Activated naive CD8-positive, alpha-beta T cell treated with anti-CD3 and anti-CD28 coated beads, Interleukin-2, amount 10 ng/mL, durations not matched to agents 7 days and 5 days (primary cell): ENCODE measurements at regions not wholly inside any gene's neighbourhood (a gene's known extent, or its start where the extent isn't known, plus 50 kb on each side); places are given as distances from the start of the nearest gene placed in this dataset.
"Not testable (repeated sequence)": the region's sequence is repeated elsewhere in the genome, so short reads cannot be mapped to it uniquely, and the experiment has no call there.

Source experiments
- ATAC-seq: fragments of 150-1000 bp; cut with Tn5 transposase; one replicate; pipeline ENCODE4 v1.10.0; 2021; ENCODE audit warnings: low read depth, moderate library complexity
- POLR2A ChIA-PET: fragments of 350-600 bp; sonication (Branson Sonifier 250); formaldehyde crosslinking; loops from one replicate; lab custom pipeline; 2021; ENCODE audit warnings: antibody characterized with exemption; lab: Charles Lee
- DNase-seq: peaks from one replicate; pipeline ENCODE4 v3.0.0; 2021
- H3K27ac Mint-ChIP-seq: one replicate; pipeline ENCODE4 v1.8.0; 2022; ENCODE audit warnings: mild to moderate bottlenecking, mixed read lengths
- H3K27me3 Mint-ChIP-seq: one replicate; pipeline ENCODE4 v1.8.0; 2022; ENCODE audit warnings: mild to moderate bottlenecking, moderate library complexity, mixed read lengths
- H3K36me3 Mint-ChIP-seq: one replicate; pipeline ENCODE4 v1.8.0; 2021; ENCODE audit warnings: mild to moderate bottlenecking, mixed read lengths
- H3K4me1 Mint-ChIP-seq: one replicate; pipeline ENCODE4 v1.8.0; 2021; ENCODE audit warnings: mixed read lengths
- H3K4me3 Mint-ChIP-seq: one replicate; pipeline ENCODE4 v1.8.0; 2022; ENCODE audit warnings: mild to moderate bottlenecking, moderate library complexity, mixed read lengths
- H3K9me3 Mint-ChIP-seq: one replicate; pipeline ENCODE4 v1.8.0; 2021; ENCODE audit warnings: mixed read lengths

GRCh38 chr4:55028196-55028595 lies 97.2 kb downstream of the KDR start:
- H3K4me3 Mint-ChIP-seq: no peak overlapping the region
- no peaks in the 10 kb centered on the region for H3K4me1 Mint-ChIP-seq
- DNase-seq (no peak), ATAC-seq (no peak)
- POLR2A ChIA-PET: no interaction called here
- H3K27ac Mint-ChIP-seq: no peak overlapping the region
- H3K36me3 Mint-ChIP-seq: no peaks in the 10 kb centered on the region
- H3K27me3 Mint-ChIP-seq: peaks cover 3% of the 10 kb centered on the region
- H3K9me3 Mint-ChIP-seq: no peaks in the 10 kb centered on the region

DNA sequence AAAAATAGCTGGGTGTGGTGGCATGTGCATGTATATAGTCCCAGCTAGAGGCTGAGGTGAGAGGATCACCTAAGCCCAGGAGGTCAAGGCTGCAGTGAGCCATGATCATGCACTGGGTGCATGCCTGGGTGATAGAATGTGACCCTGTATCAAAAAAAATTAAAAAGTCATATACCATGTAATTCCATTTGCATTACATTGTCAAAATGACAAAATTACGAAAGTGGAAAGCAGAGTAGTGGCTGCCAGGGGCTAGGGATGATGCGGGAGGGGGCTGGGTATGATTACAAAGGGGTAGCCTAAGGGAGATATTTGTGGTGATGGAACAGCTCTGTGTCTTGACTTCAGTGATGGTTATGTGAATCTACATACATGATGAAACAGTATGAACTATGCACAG lies 97.8 kb downstream of the KDR start:
- Mint-ChIP-seq H3K27me3 (peaks cover 3% of the 10 kb centered on the region), H3K36me3 (no peaks in the 10 kb centered on the region), H3K4me3 (no peak overlapping the region), H3K4me1 (no peaks in the 10 kb centered on the region), H3K9me3 (no peaks in the 10 kb centered on the region), H3K27ac (no peak overlapping the region)
- DNase-seq (no peak), ATAC-seq (no peak)
- POLR2A ChIA-PET: no interaction called here

- not testable (repeated sequence) for H3K36me3 Mint-ChIP-seq
These were observed 99.9 kb downstream of the KDR start for GRCh38 chr4:55025456-55025855.

GRCh38 chr4:55023030-55023429 lies 102.4 kb downstream of the KDR start:
- ATAC-seq (no peak), DNase-seq (no peak)
- no peaks in the 10 kb centered on the region for H3K4me1 Mint-ChIP-seq
- POLR2A ChIA-PET: no interaction called here
- H3K36me3 Mint-ChIP-seq: no peaks in the 10 kb centered on the region
- H3K27ac Mint-ChIP-seq: no peak overlapping the region
- peaks cover 10% of the 10 kb centered on the region for H3K27me3 Mint-ChIP-seq
- peaks cover 2% of the 10 kb centered on the region for H3K9me3 Mint-ChIP-seq
- no peak overlapping the region for H3K4me3 Mint-ChIP-seq

More at GRCh38 chr4:55025456-55025855, 99.9 kb downstream of the KDR start:
- ATAC-seq, DNase-seq, H3K27me3 Mint-ChIP-seq, H3K9me3 Mint-ChIP-seq, H3K4me3 Mint-ChIP-seq, H3K4me1 Mint-ChIP-seq, POLR2A ChIA-PET, H3K27ac Mint-ChIP-seq: not testable (repeated sequence)

DNA sequence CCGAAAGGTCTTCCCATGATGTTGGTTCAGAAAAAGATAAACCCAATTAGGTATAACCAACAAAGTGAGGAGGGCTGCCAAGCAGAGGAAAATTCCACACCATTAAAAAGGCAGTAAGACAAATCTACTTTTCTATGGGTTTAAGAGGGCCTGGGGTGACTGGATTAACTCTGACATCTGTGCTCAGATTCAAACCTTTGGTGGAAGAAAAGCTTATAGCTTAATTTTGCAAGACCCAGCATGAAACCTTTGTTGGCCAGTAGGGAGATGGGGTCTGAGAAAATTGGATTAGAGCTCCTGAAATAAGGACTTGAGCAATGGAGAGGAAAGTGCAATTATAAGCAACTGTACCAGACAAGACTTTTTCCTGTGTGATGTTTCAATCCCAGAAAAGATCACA lies 104.2 kb downstream of the KDR start:
- no peaks in the 10 kb centered on the region for H3K4me1 Mint-ChIP-seq
- POLR2A ChIA-PET: no interaction called here
- no peak for ATAC-seq
- no peak for DNase-seq
- no peak overlapping the region for H3K27ac Mint-ChIP-seq
- peaks cover 8% of the 10 kb centered on the region for H3K27me3 Mint-ChIP-seq
- H3K9me3 Mint-ChIP-seq: peaks cover 2% of the 10 kb centered on the region
- H3K4me3 Mint-ChIP-seq: no peak overlapping the region
- no peaks in the 10 kb centered on the region for H3K36me3 Mint-ChIP-seq

- H3K4me3 Mint-ChIP-seq: no peak overlapping the region
- H3K36me3 Mint-ChIP-seq: no peaks in the 10 kb centered on the region
- peaks cover 2% of the 10 kb centered on the region for H3K9me3 Mint-ChIP-seq
- DNase-seq (no peak), ATAC-seq (no peak)
- no peak overlapping the region for H3K27ac Mint-ChIP-seq
- peaks cover 4% of the 10 kb centered on the region for H3K4me1 Mint-ChIP-seq
- H3K27me3 Mint-ChIP-seq: peaks cover 8% of the 10 kb centered on the region
- POLR2A ChIA-PET: no interaction called here
These were observed 105.3 kb downstream of the KDR start for GRCh38 chr4:55020131-55020530.

DNA sequence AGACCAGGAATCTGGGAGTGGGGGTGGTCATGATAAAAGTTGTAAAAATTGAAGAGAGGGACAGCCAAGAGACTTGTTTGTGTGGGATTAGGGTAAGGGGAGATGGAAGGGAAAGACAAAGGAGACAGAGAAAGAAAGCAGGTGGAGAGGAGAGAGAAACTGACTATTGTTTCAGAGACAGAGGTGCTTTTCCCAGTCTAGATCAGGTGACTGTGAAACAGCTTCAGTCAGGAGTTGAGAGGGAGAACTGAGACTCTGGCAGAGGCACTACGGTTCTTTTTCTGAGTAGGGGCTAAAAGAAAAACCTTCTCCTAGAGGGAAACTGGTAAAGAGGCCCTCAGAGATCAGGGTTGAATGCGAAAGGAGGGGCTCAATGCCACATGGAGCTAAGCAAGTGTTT lies 106.4 kb downstream of the KDR start:
- ATAC-seq: no peak
- Mint-ChIP-seq H3K27ac (no peak overlapping the region), H3K4me1 (peaks cover 4% of the 10 kb centered on the region), H3K4me3 (no peak overlapping the region), H3K27me3 (peaks cover 8% of the 10 kb centered on the region), H3K9me3 (peaks cover 2% of the 10 kb centered on the region), H3K36me3 (no peaks in the 10 kb centered on the region)
- DNase-seq: no peak
- POLR2A ChIA-PET: no interaction called here

- POLR2A ChIA-PET: no interaction called here
- no peak for DNase-seq
- no peak overlapping the region for H3K27ac Mint-ChIP-seq
These were observed 106.9 kb downstream of the KDR start for GRCh38 chr4:55018521-55018920.

DNA sequence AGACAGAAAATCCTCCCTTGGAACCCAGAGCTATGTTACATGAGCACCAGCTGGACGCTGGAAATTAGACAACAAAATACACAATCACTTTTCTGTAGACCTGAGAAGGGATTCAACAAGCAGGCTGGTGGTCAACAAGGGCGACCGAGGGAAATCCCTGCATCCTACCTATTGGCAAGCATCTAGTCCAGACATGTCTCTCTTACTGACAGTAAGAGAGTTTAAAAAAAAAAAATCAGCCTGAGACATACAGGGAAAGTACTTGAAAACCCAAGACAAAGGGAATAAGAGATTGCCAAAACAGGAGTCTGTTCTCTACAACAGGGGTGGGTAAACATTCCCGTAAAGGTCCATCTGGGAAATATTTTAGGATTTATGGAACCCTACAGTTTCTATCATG lies 108.0 kb downstream of the KDR start:
- H3K4me1 Mint-ChIP-seq: peaks cover 4% of the 10 kb centered on the region
- ATAC-seq (no peak), DNase-seq (no peak)
- H3K27ac Mint-ChIP-seq: no peak overlapping the region
- peaks cover 2% of the 10 kb centered on the region for H3K9me3 Mint-ChIP-seq
- POLR2A ChIA-PET: no interaction called here
- peaks cover 8% of the 10 kb centered on the region for H3K27me3 Mint-ChIP-seq
- H3K4me3 Mint-ChIP-seq: no peak overlapping the region
- H3K36me3 Mint-ChIP-seq: no peaks in the 10 kb centered on the region

More at GRCh38 chr4:55018521-55018920, 106.9 kb downstream of the KDR start:
- no peaks in the 10 kb centered on the region for H3K36me3 Mint-ChIP-seq
- no peak for ATAC-seq
- peaks cover 8% of the 10 kb centered on the region for H3K27me3 Mint-ChIP-seq
- H3K4me3 Mint-ChIP-seq: no peak overlapping the region
- peaks cover 2% of the 10 kb centered on the region for H3K9me3 Mint-ChIP-seq
- H3K4me1 Mint-ChIP-seq: peaks cover 4% of the 10 kb centered on the region

- no peak for DNase-seq
- peaks cover 6% of the 10 kb centered on the region for H3K27me3 Mint-ChIP-seq
- no peaks in the 10 kb centered on the region for H3K36me3 Mint-ChIP-seq
- H3K4me1 Mint-ChIP-seq: peaks cover 4% of the 10 kb centered on the region
- no peak overlapping the region for H3K4me3 Mint-ChIP-seq
- no peak overlapping the region for H3K27ac Mint-ChIP-seq
- no peak for ATAC-seq
- no peaks in the 10 kb centered on the region for H3K9me3 Mint-ChIP-seq
- POLR2A ChIA-PET: no interaction called here
These were observed 109.3 kb downstream of the KDR start for GRCh38 chr4:55016131-55016530.

DNA sequence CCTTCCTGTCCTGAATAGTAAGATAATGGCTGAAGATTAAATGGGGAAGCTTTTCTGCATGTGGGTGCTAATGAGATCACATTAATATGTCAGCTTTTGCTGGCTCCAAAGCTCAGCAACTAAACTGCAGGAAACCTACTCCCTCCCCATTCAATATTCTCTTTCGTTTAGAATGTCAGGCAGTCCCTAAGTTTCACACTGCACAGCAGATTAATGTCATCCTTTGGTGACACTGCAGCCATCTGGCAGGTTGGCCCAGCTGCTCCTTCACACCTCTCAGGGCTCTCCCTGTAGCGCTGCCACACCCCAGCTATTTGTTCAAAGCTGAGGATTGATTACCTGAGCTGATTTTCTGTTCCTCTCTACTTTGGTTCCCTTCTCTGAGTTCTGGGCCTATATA lies 110.5 kb downstream of the KDR start:
- H3K27me3 Mint-ChIP-seq: peaks cover 6% of the 10 kb centered on the region
- peaks cover 4% of the 10 kb centered on the region for H3K4me1 Mint-ChIP-seq
- ATAC-seq (no peak), DNase-seq (no peak)
- H3K27ac Mint-ChIP-seq: no peak overlapping the region
- no peak overlapping the region for H3K4me3 Mint-ChIP-seq
- no peaks in the 10 kb centered on the region for H3K9me3 Mint-ChIP-seq
- no peaks in the 10 kb centered on the region for H3K36me3 Mint-ChIP-seq
- POLR2A ChIA-PET: no interaction called here

DNA sequence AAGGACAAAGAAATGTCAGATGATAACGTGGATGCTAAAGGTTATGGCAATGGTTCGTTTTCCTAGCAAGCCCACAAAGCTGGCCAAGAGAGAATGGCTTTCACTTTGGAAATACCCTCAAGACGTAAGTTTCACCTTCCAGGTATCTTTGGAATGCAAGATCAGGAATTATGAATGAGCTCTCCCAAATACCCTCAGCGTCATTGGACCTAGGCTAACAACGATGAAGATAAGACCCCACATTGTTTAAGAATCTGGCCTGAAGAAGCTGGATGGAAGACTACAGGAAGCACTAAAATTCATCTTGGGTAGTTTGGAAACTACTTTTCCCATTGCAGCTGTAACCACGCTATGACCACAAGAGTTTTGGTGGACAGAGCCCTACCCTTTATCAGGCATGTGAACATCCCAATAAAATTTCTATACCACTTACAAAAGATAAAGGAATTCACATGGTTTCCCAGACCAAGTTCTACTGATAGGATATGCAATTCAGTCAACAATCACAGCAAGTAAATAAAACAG lies 111.9 kb downstream of the KDR start:
- Mint-ChIP-seq H3K27me3 (no peaks in the 10 kb centered on the region), H3K36me3 (no peaks in the 10 kb centered on the region), H3K27ac (no peak overlapping the region), H3K4me1 (peaks cover 4% of the 10 kb centered on the region), H3K4me3 (no peak overlapping the region), H3K9me3 (no peaks in the 10 kb centered on the region)
- POLR2A ChIA-PET: no interaction called here
- DNase-seq (no peak), ATAC-seq (no peak)

DNA sequence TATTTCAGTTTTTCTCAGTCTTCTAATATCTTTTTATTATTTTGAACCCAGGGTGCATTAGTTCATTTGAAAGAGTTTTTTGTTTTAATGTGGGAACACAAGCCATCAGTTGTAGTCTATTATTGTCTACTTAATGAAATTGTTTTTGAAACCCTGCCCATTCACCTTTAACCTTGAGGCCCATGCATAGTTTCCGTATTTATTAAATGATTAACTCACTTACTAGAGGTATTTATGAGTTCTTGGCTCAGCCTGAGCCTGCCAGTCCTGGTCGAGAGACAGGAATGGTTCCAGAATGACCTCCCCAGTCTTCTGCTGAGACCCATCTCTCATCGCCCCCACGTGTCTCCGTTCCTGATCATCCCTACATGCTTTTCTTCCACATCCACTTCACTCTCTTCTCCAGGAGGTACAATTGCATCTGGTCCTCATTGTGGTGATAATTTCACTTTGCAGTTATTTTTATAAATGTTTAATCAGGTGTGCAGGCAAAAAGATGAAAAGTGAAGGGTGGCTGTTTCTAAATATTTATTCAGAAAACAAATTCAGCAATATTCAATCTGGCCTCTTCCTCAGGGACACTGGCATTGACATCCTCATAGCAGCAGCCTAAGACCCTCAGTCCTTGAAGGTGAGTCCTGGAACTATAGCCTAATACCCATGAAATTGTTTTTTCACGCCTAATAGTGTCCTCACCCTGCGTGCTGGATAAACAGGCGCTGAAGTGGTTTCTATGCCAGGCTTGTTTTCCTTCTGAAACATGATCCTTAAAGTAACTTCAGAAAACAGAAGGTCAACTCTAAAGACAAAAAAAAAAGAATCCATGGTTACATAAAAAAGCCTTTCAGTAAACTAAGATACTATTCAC lies 112.8 kb downstream of the KDR start:
- POLR2A ChIA-PET: no interaction called here
- Mint-ChIP-seq H3K9me3 (no peaks in the 10 kb centered on the region), H3K36me3 (no peaks in the 10 kb centered on the region), H3K4me3 (no peak overlapping the region), H3K27me3 (no peaks in the 10 kb centered on the region), H3K4me1 (peaks cover 4% of the 10 kb centered on the region), H3K27ac (no peak overlapping the region)
- DNase-seq (no peak), ATAC-seq (no peak)

- Mint-ChIP-seq H3K4me3 (no peak overlapping the region), H3K27me3 (no peaks in the 10 kb centered on the region), H3K9me3 (no peaks in the 10 kb centered on the region), H3K27ac (no peak overlapping the region), H3K4me1 (peaks cover 4% of the 10 kb centered on the region), H3K36me3 (no peaks in the 10 kb centered on the region)
- ATAC-seq: no peak
- POLR2A ChIA-PET: no interaction called here
- DNase-seq: no peak
These were observed 113.6 kb downstream of the KDR start for GRCh38 chr4:55011761-55012160.
